ENCODE measurements at regions not wholly inside any gene's neighbourhood (a gene's known extent, or its start where the extent isn't known, plus 50 kb on each side); places are given as distances from the start of the nearest gene placed in this dataset.

GRCh38 chr4:52377563-52377962 lies 281.5 kb downstream of the USP46 start:
- Histone ChIP-seq H3K36me3 (ENCODE audit: insufficient read depth, low read length) (no peaks in the 10 kb centered on the region), H3K9me3 (ENCODE audit: low read length) (no peaks in the 10 kb centered on the region), H3K4me1 (ENCODE audit: insufficient read depth, low read length, poor library complexity, severe bottlenecking) (no peaks in the 10 kb centered on the region), H4K20me1 (ENCODE audit: insufficient read depth, low read length) (no peaks in the 10 kb centered on the region), H3K27ac (ENCODE audit: low read depth, low read length, poor library complexity, severe bottlenecking) (no peak overlapping the region), H3K79me2 (ENCODE audit: insufficient read depth, low read depth, low read length) (no peaks in the 10 kb centered on the region), H3K9me2 (ENCODE audit: insufficient read depth, low read length) (no peaks in the 10 kb centered on the region), H3K4me2 (ENCODE audit: low read length) (no peak overlapping the region), H2AFZ (ENCODE audit: low read length) (no peak overlapping the region), H3K4me3 (ENCODE audit: low read depth, low read length, poor library complexity, severe bottlenecking) (no peak overlapping the region)
- no peak for DNase-seq (ENCODE audit: low spot score)
- CTCF ChIA-PET (ENCODE audit: unreplicated experiment): no interaction called here
- BruUV-seq (replicated peaks): no TSS peak
- POLR2A ChIA-PET: no interaction called here
- intact Hi-C loops (cut with micrococcal nuclease; ENCODE audit: unreplicated experiment): loop anchor here (5.0 to 10.0 kb wide), 2 partner anchors 290 to 487 kb away; partner anchors contain the start of gene RASL11B
- TF ChIP-seq, protein P1, sequence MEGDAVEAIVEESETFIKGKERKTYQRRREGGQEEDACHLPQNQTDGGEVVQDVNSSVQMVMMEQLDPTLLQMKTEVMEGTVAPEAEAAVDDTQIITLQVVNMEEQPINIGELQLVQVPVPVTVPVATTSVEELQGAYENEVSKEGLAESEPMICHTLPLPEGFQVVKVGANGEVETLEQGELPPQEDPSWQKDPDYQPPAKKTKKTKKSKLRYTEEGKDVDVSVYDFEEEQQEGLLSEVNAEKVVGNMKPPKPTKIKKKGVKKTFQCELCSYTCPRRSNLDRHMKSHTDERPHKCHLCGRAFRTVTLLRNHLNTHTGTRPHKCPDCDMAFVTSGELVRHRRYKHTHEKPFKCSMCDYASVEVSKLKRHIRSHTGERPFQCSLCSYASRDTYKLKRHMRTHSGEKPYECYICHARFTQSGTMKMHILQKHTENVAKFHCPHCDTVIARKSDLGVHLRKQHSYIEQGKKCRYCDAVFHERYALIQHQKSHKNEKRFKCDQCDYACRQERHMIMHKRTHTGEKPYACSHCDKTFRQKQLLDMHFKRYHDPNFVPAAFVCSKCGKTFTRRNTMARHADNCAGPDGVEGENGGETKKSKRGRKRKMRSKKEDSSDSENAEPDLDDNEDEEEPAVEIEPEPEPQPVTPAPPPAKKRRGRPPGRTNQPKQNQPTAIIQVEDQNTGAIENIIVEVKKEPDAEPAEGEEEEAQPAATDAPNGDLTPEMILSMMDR (conservative IDR thresholded peaks at IDR 0.05; ENCODE audit: low read length): no peak

DNA sequence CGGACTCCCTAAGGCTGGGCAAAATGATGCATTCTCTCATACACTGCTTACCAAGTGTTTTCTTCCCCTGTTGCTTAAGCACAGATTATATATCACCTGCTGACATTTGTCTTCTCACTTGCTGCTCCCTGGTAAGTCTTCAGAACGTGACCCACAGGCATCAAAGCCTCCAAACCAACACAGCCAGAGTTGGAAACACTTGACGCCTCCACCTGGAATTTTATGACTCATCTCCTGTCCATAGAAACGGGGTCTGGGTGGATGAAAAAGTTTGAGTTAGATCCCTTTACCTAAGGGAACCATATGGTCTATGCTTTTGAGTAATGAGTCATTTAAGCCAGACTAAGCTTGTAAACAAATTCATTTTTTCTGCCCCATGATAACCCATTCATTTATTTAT lies 251.6 kb downstream of the USP46 start:
- no peak overlapping the region for H2AFZ ChIP-seq (ENCODE audit: low read length)
- ChIA-PET CTCF (ENCODE audit: unreplicated experiment) (no interaction called here), POLR2A (interaction anchor here (0.6 kb wide), 1 partner anchor 10 kb away, joined by 3 read pairs; no protein-coding TSS in a partner anchor)
- DNase-seq (ENCODE audit: low spot score): no peak
- TF ChIP-seq, protein P1 (conservative IDR thresholded peaks at IDR 0.05; ENCODE audit: low read length): no peak
- no peak for TF ChIP-seq EZH2phosphoT487 (IDR thresholded peaks at IDR 0.05; ENCODE audit: borderline replicate concordance, low read depth, low read length)
- H3K9me3 ChIP-seq (ENCODE audit: low read length): no peaks in the 10 kb centered on the region
- H3K4me1 ChIP-seq (ENCODE audit: insufficient read depth, low read length, poor library complexity, severe bottlenecking): no peaks in the 10 kb centered on the region
- H3K4me3 ChIP-seq (ENCODE audit: low read depth, low read length, poor library complexity, severe bottlenecking): no peak overlapping the region
- no TSS peak for BruUV-seq (replicated peaks)
- H3K36me3 ChIP-seq (ENCODE audit: insufficient read depth, low read length): no peaks in the 10 kb centered on the region
- no peaks in the 10 kb centered on the region for H3K79me2 ChIP-seq (ENCODE audit: insufficient read depth, low read depth, low read length)
- no peaks in the 10 kb centered on the region for H3K9me2 ChIP-seq (ENCODE audit: insufficient read depth, low read length)
- intact Hi-C loops (cut with micrococcal nuclease; ENCODE audit: unreplicated experiment): no loop called here
- no peak overlapping the region for H3K27ac ChIP-seq (ENCODE audit: low read depth, low read length, poor library complexity, severe bottlenecking)
- H3K4me2 ChIP-seq (ENCODE audit: low read length): no peak overlapping the region
- H4K20me1 ChIP-seq (ENCODE audit: insufficient read depth, low read length): no peaks in the 10 kb centered on the region

GRCh38 chr4:52408032-52408431 lies 251.1 kb downstream of the USP46 start:
- POLR2A ChIA-PET: interaction anchor here (0.6 kb wide), 1 partner anchor 10 kb away, joined by 3 read pairs; no protein-coding TSS in a partner anchor
- no TSS peak for BruUV-seq (replicated peaks)
- CTCF ChIA-PET (ENCODE audit: unreplicated experiment): no interaction called here

More at GRCh38 chr4:52408032-52408431, 251.1 kb downstream of the USP46 start:
- Histone ChIP-seq H3K9me3 (ENCODE audit: low read length) (no peaks in the 10 kb centered on the region), H3K27ac (ENCODE audit: low read depth, low read length, poor library complexity, severe bottlenecking) (no peak overlapping the region), H3K36me3 (ENCODE audit: insufficient read depth, low read length) (no peaks in the 10 kb centered on the region), H2AFZ (ENCODE audit: low read length) (no peak overlapping the region), H4K20me1 (ENCODE audit: insufficient read depth, low read length) (no peaks in the 10 kb centered on the region), H3K4me3 (ENCODE audit: low read depth, low read length, poor library complexity, severe bottlenecking) (no peak overlapping the region), H3K79me2 (ENCODE audit: insufficient read depth, low read depth, low read length) (no peaks in the 10 kb centered on the region), H3K4me1 (ENCODE audit: insufficient read depth, low read length, poor library complexity, severe bottlenecking) (no peaks in the 10 kb centered on the region), H3K9me2 (ENCODE audit: insufficient read depth, low read length) (no peaks in the 10 kb centered on the region), H3K4me2 (ENCODE audit: low read length) (no peak overlapping the region)
- DNase-seq (ENCODE audit: low spot score): no peak
- TF ChIP-seq, protein P1 (conservative IDR thresholded peaks at IDR 0.05; ENCODE audit: low read length): no peak
- no peak for TF ChIP-seq EZH2phosphoT487 (IDR thresholded peaks at IDR 0.05; ENCODE audit: borderline replicate concordance, low read depth, low read length)
- intact Hi-C loops (cut with micrococcal nuclease; ENCODE audit: unreplicated experiment): no loop called here
